ENCODE measurements at regions not wholly inside any gene's neighbourhood (a gene's known extent, or its start where the extent isn't known, plus 50 kb on each side); places are given as distances from the start of the nearest gene placed in this dataset.
"Not testable (repeated sequence)": the region's sequence is repeated elsewhere in the genome, so short reads cannot be mapped to it uniquely, and the experiment has no call there.

- TF ChIP-seq, protein P1, sequence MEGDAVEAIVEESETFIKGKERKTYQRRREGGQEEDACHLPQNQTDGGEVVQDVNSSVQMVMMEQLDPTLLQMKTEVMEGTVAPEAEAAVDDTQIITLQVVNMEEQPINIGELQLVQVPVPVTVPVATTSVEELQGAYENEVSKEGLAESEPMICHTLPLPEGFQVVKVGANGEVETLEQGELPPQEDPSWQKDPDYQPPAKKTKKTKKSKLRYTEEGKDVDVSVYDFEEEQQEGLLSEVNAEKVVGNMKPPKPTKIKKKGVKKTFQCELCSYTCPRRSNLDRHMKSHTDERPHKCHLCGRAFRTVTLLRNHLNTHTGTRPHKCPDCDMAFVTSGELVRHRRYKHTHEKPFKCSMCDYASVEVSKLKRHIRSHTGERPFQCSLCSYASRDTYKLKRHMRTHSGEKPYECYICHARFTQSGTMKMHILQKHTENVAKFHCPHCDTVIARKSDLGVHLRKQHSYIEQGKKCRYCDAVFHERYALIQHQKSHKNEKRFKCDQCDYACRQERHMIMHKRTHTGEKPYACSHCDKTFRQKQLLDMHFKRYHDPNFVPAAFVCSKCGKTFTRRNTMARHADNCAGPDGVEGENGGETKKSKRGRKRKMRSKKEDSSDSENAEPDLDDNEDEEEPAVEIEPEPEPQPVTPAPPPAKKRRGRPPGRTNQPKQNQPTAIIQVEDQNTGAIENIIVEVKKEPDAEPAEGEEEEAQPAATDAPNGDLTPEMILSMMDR (conservative IDR thresholded peaks at IDR 0.05), result not testable (repeated sequence)
- TF ChIP-seq ZFX (IDR thresholded peaks at IDR 0.05), result not testable (repeated sequence)
Measured at GRCh38 chr2:76172154-76172595, 461.5 kb upstream of the GCFC2 start.

Measured in C4-2B (cell line).